PC-3 (cell line): ENCODE measurements at regions not wholly inside any gene's neighbourhood (a gene's known extent, or its start where the extent isn't known, plus 50 kb on each side); places are given as distances from the start of the nearest gene placed in this dataset.
"Not testable (repeated sequence)": the region's sequence is repeated elsewhere in the genome, so short reads cannot be mapped to it uniquely, and the experiment has no call there.

Experiments used
- ATAC-seq: fragments of 200-7000 bp; cut with Tn5 transposase; 2 replicates; pipeline ENCODE4 v1.9.1; 2020; ENCODE audit warnings: mild to moderate bottlenecking, moderate library complexity
- BruUV-seq: library from RNA; stranded (reverse); fragments of 400-500 nt; replicated peaks from 2 replicates; lab custom pipeline; 2021; lab: Mats Ljungman, UMichigan
- CTCF ChIA-PET: fragments of 300-600 bp; sonication (Branson Sonifier 250); formaldehyde crosslinking; loops from one replicate; lab custom pipeline; 2022; ENCODE audit warnings: antibody characterized with exemption; lab: Charles Lee
- POLR2A ChIA-PET: fragments of 300-600 bp; sonication (Branson Sonifier 250); formaldehyde crosslinking; loops from one replicate; lab custom pipeline; 2022; ENCODE audit warnings: antibody characterized with exemption; ENCODE audit not compliant: unreplicated experiment; lab: Charles Lee
- DNase-seq: peaks from one replicate; pipeline ENCODE4 v3.0.0-alpha.2; 2015
- H2AFZ ChIP-seq: fragments of 300-600 bp; sonication (generic); 2 replicates; pipeline ENCODE4 v1.6.0; 2016; ENCODE audit warnings: antibody characterized with exemption, low read length
- H3F3A ChIP-seq: fragments of 300-600 bp; sonication (generic); one replicate; pipeline ENCODE4 v1.6.0; 2017; ENCODE audit warnings: antibody characterized with exemption, low read length, control low read depth, mild to moderate bottlenecking; ENCODE audit not compliant: unreplicated experiment
- H3K27ac ChIP-seq: fragments of 300-600 bp; sonication (generic); 2 replicates; pipeline ENCODE4 v1.5.1; 2016; ENCODE audit warnings: mild to moderate bottlenecking, low read length
- H3K27me3 ChIP-seq: fragments of 300-600 bp; sonication (generic); 2 replicates; pipeline ENCODE4 v1.6.1; 2016; ENCODE audit warnings: low read length, mixed read lengths
- H3K36me3 ChIP-seq: fragments of 300-600 bp; sonication (generic); 2 replicates; pipeline ENCODE4 v1.6.1; 2016; ENCODE audit warnings: low read depth, mixed run types, low read length, mixed read lengths
- H3K4me1 ChIP-seq: fragments of 300-600 bp; sonication (generic); 2 replicates; pipeline ENCODE4 v1.5.1; 2016; ENCODE audit warnings: low read length; ENCODE audit not compliant: insufficient read depth
- H3K4me2 ChIP-seq: fragments of 300-600 bp; sonication (generic); 2 replicates; pipeline ENCODE4 v1.6.0; 2016; ENCODE audit warnings: low read length
- H3K4me3 ChIP-seq: fragments of 300-600 bp; sonication (generic); 2 replicates; pipeline ENCODE4 v1.5.1; 2016; ENCODE audit warnings: mild to moderate bottlenecking, low read length, mixed read lengths
- H3K79me2 ChIP-seq: fragments of 300-600 bp; sonication (generic); 2 replicates; pipeline ENCODE4 v1.6.1; 2017; ENCODE audit warnings: low read length, mixed read lengths
- H3K9ac ChIP-seq: fragments of 300-600 bp; sonication (generic); 2 replicates; pipeline ENCODE4 v1.6.0; 2016; ENCODE audit warnings: mild to moderate bottlenecking, low read length
- H3K9me2 ChIP-seq: fragments of 300-600 bp; sonication (generic); replicated peaks from 2 replicates; pipeline ENCODE4 v1.6.1; 2016; ENCODE audit warnings: mixed run types, low read length, mixed read lengths
- H3K9me3 ChIP-seq: fragments of 300-600 bp; sonication (generic); 2 replicates; pipeline ENCODE4 v1.6.1; 2016; ENCODE audit warnings: low read length, mixed read lengths
- H4K20me1 ChIP-seq: fragments of 300-600 bp; sonication (generic); 2 replicates; pipeline ENCODE4 v1.6.1; 2016; ENCODE audit warnings: low read length, mixed read lengths
- EZH2 ChIP-seq: fragments of 300-600 bp; sonication (generic); IDR thresholded peaks from one replicate; pipeline ENCODE4 v1.6.1; 2017; ENCODE audit warnings: antibody characterized with exemption, mild to moderate bottlenecking, low read length; ENCODE audit not compliant: unreplicated experiment
- EZH2phosphoT487 ChIP-seq: fragments of 300-600 bp; sonication (generic); IDR thresholded peaks from 2 replicates; pipeline ENCODE4 v1.6.1; 2018; ENCODE audit warnings: mild to moderate bottlenecking, antibody characterized with exemption, low read length, borderline replicate concordance
- intact Hi-C: fragments of 100-400 bp; cut with micrococcal nuclease; formaldehyde crosslinking; loops from 2 replicates; pipeline ENCODE4 v1.9.0; 2023
- TF ChIP-seq, protein P1 (sequence below): fragments of 300-600 bp; sonication (generic); conservative IDR thresholded peaks from 2 replicates; pipeline ENCODE4 v1.5.1; 2017; ENCODE audit warnings: antibody characterized with exemption, low read depth, mild to moderate bottlenecking, low read length

DNA sequence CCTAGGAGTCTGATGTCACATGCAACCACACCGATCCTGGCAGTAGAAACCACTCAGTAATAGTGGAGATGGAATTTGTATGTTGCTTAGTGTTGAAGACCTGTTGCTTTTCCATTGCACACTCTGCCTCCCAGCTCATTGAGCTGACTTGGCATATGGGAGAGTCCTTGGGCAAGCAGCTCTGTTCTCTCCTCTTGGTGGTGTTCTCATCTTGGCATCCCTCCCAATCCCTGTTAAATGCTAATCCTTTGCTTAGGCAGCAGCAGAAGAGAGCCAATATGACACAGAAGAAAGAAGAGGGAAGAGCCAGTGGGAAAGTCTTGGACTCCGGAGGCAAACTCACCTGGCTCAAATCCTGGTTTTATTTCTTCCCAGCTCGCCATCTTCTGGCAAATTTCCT, 178.0 kb upstream of the CAND1 start:
- ChIA-PET POLR2A (no interaction called here), CTCF (no interaction called here)
- Histone ChIP-seq H3K36me3 (no peaks in the 10 kb centered on the region), H3F3A (no peaks in the 10 kb centered on the region), H3K9ac (no peak overlapping the region), H3K4me3 (no peak overlapping the region), H2AFZ (no peak overlapping the region), H3K4me1 (no peaks in the 10 kb centered on the region), H3K4me2 (no peak overlapping the region), H4K20me1 (no peaks in the 10 kb centered on the region), H3K79me2 (no peaks in the 10 kb centered on the region), H3K9me2 (no peaks in the 10 kb centered on the region), H3K27ac (no peak overlapping the region), H3K27me3 (peaks cover 6% of the 10 kb centered on the region; the same call in 1 of the 2 replicates), H3K9me3 (no peaks in the 10 kb centered on the region)
- no peak for TF ChIP-seq EZH2phosphoT487
- no peak for TF ChIP-seq EZH2
- TF ChIP-seq, protein P1, sequence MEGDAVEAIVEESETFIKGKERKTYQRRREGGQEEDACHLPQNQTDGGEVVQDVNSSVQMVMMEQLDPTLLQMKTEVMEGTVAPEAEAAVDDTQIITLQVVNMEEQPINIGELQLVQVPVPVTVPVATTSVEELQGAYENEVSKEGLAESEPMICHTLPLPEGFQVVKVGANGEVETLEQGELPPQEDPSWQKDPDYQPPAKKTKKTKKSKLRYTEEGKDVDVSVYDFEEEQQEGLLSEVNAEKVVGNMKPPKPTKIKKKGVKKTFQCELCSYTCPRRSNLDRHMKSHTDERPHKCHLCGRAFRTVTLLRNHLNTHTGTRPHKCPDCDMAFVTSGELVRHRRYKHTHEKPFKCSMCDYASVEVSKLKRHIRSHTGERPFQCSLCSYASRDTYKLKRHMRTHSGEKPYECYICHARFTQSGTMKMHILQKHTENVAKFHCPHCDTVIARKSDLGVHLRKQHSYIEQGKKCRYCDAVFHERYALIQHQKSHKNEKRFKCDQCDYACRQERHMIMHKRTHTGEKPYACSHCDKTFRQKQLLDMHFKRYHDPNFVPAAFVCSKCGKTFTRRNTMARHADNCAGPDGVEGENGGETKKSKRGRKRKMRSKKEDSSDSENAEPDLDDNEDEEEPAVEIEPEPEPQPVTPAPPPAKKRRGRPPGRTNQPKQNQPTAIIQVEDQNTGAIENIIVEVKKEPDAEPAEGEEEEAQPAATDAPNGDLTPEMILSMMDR: no peak
- intact Hi-C loops: no loop called here
- DNase-seq (no peak), ATAC-seq (no peak)
- BruUV-seq: no TSS peak

DNA sequence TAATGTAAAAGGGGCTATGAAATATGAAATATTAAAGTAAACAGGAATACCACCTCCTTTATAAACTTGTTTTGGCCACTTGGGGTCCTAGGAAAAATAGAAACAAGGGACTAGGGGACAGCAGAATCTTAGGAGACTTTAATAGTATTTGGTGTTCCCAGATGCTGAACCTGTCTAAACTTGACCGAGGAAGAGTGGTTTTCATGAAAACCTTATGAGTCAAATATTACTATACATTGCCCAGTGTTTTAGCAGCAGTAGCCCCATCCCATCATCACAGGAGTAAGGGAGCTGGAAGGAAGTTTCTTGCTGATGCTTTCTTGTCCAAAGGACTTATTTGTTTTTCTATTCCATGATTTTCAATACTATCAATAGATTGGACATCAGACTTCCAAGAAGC, 177.5 kb upstream of the CAND1 start:
- no peaks in the 10 kb centered on the region for H3K79me2 ChIP-seq
- no peaks in the 10 kb centered on the region for H3F3A ChIP-seq
- no peak overlapping the region for H3K4me2 ChIP-seq
- ChIA-PET POLR2A (no interaction called here), CTCF (no interaction called here)
- no peak overlapping the region for H3K4me3 ChIP-seq
- H4K20me1 ChIP-seq: no peaks in the 10 kb centered on the region
- no peak overlapping the region for H2AFZ ChIP-seq
- H3K27ac ChIP-seq: no peak overlapping the region
- H3K9ac ChIP-seq: no peak overlapping the region
- H3K9me3 ChIP-seq: no peaks in the 10 kb centered on the region
- intact Hi-C loops: no loop called here
- H3K4me1 ChIP-seq: peaks cover 2% of the 10 kb centered on the region; the same call in 1 of the 2 replicates
- no peaks in the 10 kb centered on the region for H3K36me3 ChIP-seq
- ATAC-seq (no peak), DNase-seq (no peak)
- TF ChIP-seq, protein P1: no peak
- no peak for TF ChIP-seq EZH2phosphoT487
- no peak for TF ChIP-seq EZH2
- peaks cover 6% of the 10 kb centered on the region; the same call in 1 of the 2 replicates for H3K27me3 ChIP-seq
- BruUV-seq: no TSS peak
- H3K9me2 ChIP-seq: no peaks in the 10 kb centered on the region

DNA sequence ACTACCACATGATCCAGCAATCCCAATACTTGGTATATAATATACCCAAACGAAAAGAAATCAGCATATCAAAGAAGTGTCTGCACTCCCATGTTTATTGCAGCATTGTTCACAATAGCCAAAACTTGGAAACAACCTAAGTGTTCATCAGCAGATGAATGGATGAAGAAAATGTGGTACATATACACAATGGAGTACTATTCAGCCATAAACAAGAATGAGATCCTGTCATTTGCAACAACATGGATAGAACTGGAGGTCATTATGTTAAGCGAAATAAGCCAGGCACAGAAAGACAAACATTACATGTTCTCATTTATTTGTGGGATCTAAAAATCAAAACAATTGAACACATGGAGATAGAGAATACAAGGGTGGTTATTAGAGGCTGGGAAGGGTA, 176.2 kb upstream of the CAND1 start:
- DNase-seq, intact Hi-C loops: not testable (repeated sequence)

More for the DNA sequence above, 176.2 kb upstream of the CAND1 start:
- H3K9ac ChIP-seq, H2AFZ ChIP-seq, H3K4me2 ChIP-seq, H3K9me2 ChIP-seq, POLR2A ChIA-PET, ATAC-seq, H3K27me3 ChIP-seq, H3F3A ChIP-seq, H3K4me1 ChIP-seq, H3K9me3 ChIP-seq, H3K79me2 ChIP-seq, H3K36me3 ChIP-seq, H4K20me1 ChIP-seq, H3K27ac ChIP-seq, CTCF ChIA-PET, H3K4me3 ChIP-seq, BruUV-seq: not testable (repeated sequence)
